BE2C (cell line): ENCODE measurements at regions not wholly inside any gene's neighbourhood (a gene's known extent, or its start where the extent isn't known, plus 50 kb on each side); places are given as distances from the start of the nearest gene placed in this dataset.

ENCODE experiments used
- DNase-seq: peaks from one replicate; pipeline ENCODE4 v3.0.0-alpha.2; 2020
- H3K27me3 ChIP-seq: fragments of 250-450 bp; sonication (Bioruptor Pico); 2 replicates; pipeline ENCODE4 v1.5.1; 2020; ENCODE audit warnings: mild to moderate bottlenecking
- H3K36me3 ChIP-seq: fragments of 250-450 bp; sonication (Bioruptor Pico); 2 replicates; pipeline ENCODE4 v1.5.1; 2020; ENCODE audit warnings: mild to moderate bottlenecking
- H3K4me1 ChIP-seq: fragments of 250-450 bp; sonication (Bioruptor Pico); 2 replicates; pipeline ENCODE4 v1.5.1; 2020
- H3K4me3 ChIP-seq: 2 replicates; pipeline ENCODE4 v1.5.1; 2011; ENCODE audit warnings: low read depth, low read length
- H3K9me3 ChIP-seq: fragments of 250-450 bp; sonication (Bioruptor Pico); 2 replicates; pipeline ENCODE4 v1.5.1; 2020
- CTCF ChIP-seq: IDR thresholded peaks from 2 replicates; pipeline ENCODE4 v1.5.1; 2012; ENCODE audit warnings: mild to moderate bottlenecking, low read depth, low read length

- Histone ChIP-seq H3K4me1 (no peaks in the 10 kb centered on the region), H3K27me3 (no peaks in the 10 kb centered on the region), H3K4me3 (no peak overlapping the region), H3K9me3 (no peaks in the 10 kb centered on the region), H3K36me3 (no peaks in the 10 kb centered on the region)
- TF ChIP-seq CTCF: no peak
- no peak for DNase-seq
Observed at GRCh38 chr9:106084702-106085101, 390.4 kb downstream of the TMEM38B start.

GRCh38 chr9:106085479-106085878 is 391.1 kb downstream of the TMEM38B start:
- H3K36me3 ChIP-seq: no peaks in the 10 kb centered on the region
- H3K27me3 ChIP-seq: no peaks in the 10 kb centered on the region
- H3K4me1 ChIP-seq: no peaks in the 10 kb centered on the region
- no peak for DNase-seq
- H3K4me3 ChIP-seq: no peak overlapping the region
- no peak for TF ChIP-seq CTCF
- no peaks in the 10 kb centered on the region for H3K9me3 ChIP-seq

GRCh38 chr9:106092083-106092482 is 397.7 kb downstream of the TMEM38B start:
- no peaks in the 10 kb centered on the region for H3K36me3 ChIP-seq
- no peaks in the 10 kb centered on the region for H3K27me3 ChIP-seq
- no peaks in the 10 kb centered on the region for H3K9me3 ChIP-seq
- DNase-seq: no peak
- no peak for TF ChIP-seq CTCF
- no peak overlapping the region for H3K4me3 ChIP-seq
- no peaks in the 10 kb centered on the region for H3K4me1 ChIP-seq

GRCh38 chr9:106102821-106103220 is 408.5 kb downstream of the TMEM38B start:
- Histone ChIP-seq H3K4me3 (no peak overlapping the region), H3K27me3 (no peaks in the 10 kb centered on the region), H3K4me1 (no peaks in the 10 kb centered on the region), H3K36me3 (no peaks in the 10 kb centered on the region), H3K9me3 (no peaks in the 10 kb centered on the region)
- TF ChIP-seq CTCF: no peak
- DNase-seq: no peak

- no peak for TF ChIP-seq CTCF
- no peaks in the 10 kb centered on the region for H3K27me3 ChIP-seq
- H3K36me3 ChIP-seq: no peaks in the 10 kb centered on the region
- no peak overlapping the region for H3K4me3 ChIP-seq
- DNase-seq: no peak
- H3K4me1 ChIP-seq: no peaks in the 10 kb centered on the region
- H3K9me3 ChIP-seq: no peaks in the 10 kb centered on the region
Observed at GRCh38 chr9:106104887-106105286, 410.5 kb downstream of the TMEM38B start.

GRCh38 chr9:106106396-106106795 is 412.1 kb downstream of the TMEM38B start:
- no peak for DNase-seq
- H3K9me3 ChIP-seq: no peaks in the 10 kb centered on the region
- H3K36me3 ChIP-seq: no peaks in the 10 kb centered on the region
- H3K27me3 ChIP-seq: no peaks in the 10 kb centered on the region; the same call in 1 of the 2 replicates
- H3K4me3 ChIP-seq: no peak overlapping the region
- H3K4me1 ChIP-seq: no peaks in the 10 kb centered on the region
- no peak for TF ChIP-seq CTCF
